Right forelimb (tissue), 1 donor: ENCODE measurements at regions not wholly inside any gene's neighbourhood (a gene's known extent, or its start where the extent isn't known, plus 50 kb on each side); places are given as distances from the start of the nearest gene placed in this dataset.

Experiments
- DNase-seq: peaks from one replicate; pipeline ENCODE4 v3.0.0-alpha.2; 2018

- DNase-seq = no peak
Observed at GRCh38 chr13:62302341-62302740, 886.7 kb upstream of the PCDH20 start.

GRCh38 chr13:62299988-62300387 is 884.3 kb upstream of the PCDH20 start:
- no peak for DNase-seq

- DNase-seq = no peak
Observed at GRCh38 chr13:62296812-62297211, 881.2 kb upstream of the PCDH20 start.

- DNase-seq = no peak
Observed at GRCh38 chr13:62294244-62294643, 878.6 kb upstream of the PCDH20 start.

- no peak for DNase-seq
Observed at GRCh38 chr13:62292714-62293480, 877.2 kb upstream of the PCDH20 start.

- no peak for DNase-seq
Observed at GRCh38 chr13:62290542-62290941, 874.9 kb upstream of the PCDH20 start.

GRCh38 chr13:62287764-62288163 is 872.1 kb upstream of the PCDH20 start:
- DNase-seq = no peak

GRCh38 chr13:62280590-62280989 is 864.9 kb upstream of the PCDH20 start:
- no peak for DNase-seq

- DNase-seq = no peak
Observed at GRCh38 chr13:62278271-62278670, 862.6 kb upstream of the PCDH20 start.

GRCh38 chr13:62251734-62252133 is 836.1 kb upstream of the PCDH20 start:
- DNase-seq = no peak

GRCh38 chr13:62250501-62251201 is 835.0 kb upstream of the PCDH20 start:
- DNase-seq = no peak

- peak; percentile 42 for DNase-seq
Observed at GRCh38 chr13:62246581-62246980, 830.9 kb upstream of the PCDH20 start.

- DNase-seq = no peak
Observed at GRCh38 chr13:62243106-62243505, 827.5 kb upstream of the PCDH20 start.

GRCh38 chr13:62234780-62235440 is 819.3 kb upstream of the PCDH20 start:
- DNase-seq = no peak

GRCh38 chr13:62210951-62211350 is 795.3 kb upstream of the PCDH20 start:
- no peak for DNase-seq

- no peak for DNase-seq
Observed at GRCh38 chr13:62209529-62209928, 793.9 kb upstream of the PCDH20 start.

- no peak for DNase-seq
Observed at GRCh38 chr13:62207388-62207787, 791.7 kb upstream of the PCDH20 start.

- no peak for DNase-seq
Observed at GRCh38 chr13:62206165-62206564, 790.5 kb upstream of the PCDH20 start.

GRCh38 chr13:62205273-62205672 is 789.6 kb upstream of the PCDH20 start:
- no peak for DNase-seq

GRCh38 chr13:62194371-62194770 is 778.7 kb upstream of the PCDH20 start:
- no peak for DNase-seq

- no peak for DNase-seq
Observed at GRCh38 chr13:62193919-62194318, 778.3 kb upstream of the PCDH20 start.

- no peak for DNase-seq
Observed at GRCh38 chr13:62185631-62186255, 770.1 kb upstream of the PCDH20 start.

GRCh38 chr13:62176051-62176450 is 760.4 kb upstream of the PCDH20 start:
- DNase-seq = no peak
